HG03460 (cell line): ENCODE measurements at regions not wholly inside any gene's neighbourhood (a gene's known extent, or its start where the extent isn't known, plus 50 kb on each side); places are given as distances from the start of the nearest gene placed in this dataset.

Experiments used
- ATAC-seq: cut with Tn5 transposase; IDR thresholded peaks from one replicate; pipeline ENCODE4 v1.9.1; 2021; ENCODE audit not compliant: unreplicated experiment

- ATAC-seq: no peak
Measured at GRCh38 chr22:48319321-48320047, 1508.2 kb downstream of the BRD1 start.

GRCh38 chr22:48318575-48319320 lies 1508.9 kb downstream of the BRD1 start:
- ATAC-seq: no peak

DNA sequence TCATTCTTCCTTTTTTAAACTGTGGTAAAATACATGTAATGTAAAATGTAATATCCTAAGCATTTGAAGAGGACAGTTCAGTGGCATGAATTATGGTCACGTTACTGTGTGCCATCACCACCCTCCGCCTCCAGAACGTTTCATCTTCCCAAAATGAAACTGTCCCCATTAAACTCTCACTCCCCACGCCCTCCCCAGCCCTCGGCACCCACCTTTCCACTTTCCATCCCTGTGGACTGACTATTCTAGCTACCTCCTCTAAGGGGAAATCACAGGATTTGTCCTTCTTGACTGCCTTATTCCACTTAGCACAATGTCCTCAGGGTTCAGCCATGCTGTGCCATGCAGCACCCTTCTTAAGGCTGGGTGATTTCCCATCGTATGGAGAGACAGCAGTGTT lies 1509.5 kb downstream of the BRD1 start:
- no peak for ATAC-seq

- no peak for ATAC-seq
Measured at GRCh38 chr22:48316257-48317250, 1511.1 kb downstream of the BRD1 start.

DNA sequence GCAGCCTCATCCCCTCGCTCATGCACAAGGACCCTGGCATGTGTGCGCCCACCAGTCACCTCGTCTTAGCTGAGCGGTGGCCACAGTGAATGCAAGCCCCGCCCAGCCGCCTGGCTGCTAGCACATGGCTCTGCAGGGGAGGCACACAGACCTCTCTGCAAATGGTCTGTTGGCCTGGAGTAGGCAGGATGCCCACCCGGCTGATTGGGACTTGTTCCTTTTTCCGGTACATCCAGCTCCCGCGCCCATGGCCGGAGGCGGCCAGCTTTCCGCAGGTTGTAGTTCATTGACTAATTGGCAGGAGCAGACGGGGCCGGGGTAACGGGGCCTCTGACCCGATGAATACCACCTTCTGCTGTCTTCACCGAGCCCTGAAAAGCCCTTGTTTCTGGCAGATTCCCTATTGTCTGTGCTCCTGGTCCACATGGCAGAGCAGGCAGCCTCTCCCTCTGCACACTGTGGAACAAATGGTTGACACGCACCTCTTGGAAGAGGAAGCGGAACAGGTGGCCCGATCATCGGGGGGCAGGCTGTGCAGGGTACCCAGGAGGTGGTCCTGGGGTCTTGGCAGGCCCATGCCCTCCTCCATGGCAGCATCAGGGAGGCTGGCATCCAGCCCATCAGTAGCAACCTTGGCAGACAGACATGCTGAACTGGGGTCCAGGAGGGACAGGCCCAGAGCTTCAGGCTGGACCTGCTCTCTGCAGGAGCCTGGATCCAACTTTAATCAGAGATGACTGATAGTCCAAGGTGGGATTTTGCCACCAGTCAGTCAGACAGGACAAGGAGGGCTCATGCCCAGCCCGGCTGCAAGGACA lies 1512.0 kb downstream of the BRD1 start:
- no peak for ATAC-seq

DNA sequence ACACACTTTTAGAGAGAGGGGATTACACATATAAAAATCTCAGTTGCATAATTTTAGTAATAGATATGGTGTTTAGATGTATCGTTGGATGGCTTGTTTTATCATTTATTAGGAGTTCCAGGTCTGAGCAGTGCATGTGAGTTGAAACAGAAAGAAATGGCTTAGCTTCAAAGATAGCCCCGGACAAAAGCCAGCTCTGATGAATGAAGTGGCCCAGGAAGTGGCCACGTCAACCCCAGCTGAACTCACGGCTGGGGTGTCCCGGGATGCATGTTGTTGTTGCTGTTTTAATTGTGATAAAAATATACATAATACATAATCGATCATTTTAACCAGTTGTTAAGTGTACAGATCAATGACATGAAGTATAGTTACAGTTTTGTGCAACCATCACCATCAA lies 1513.6 kb downstream of the BRD1 start:
- no peak for ATAC-seq

- ATAC-seq: no peak
Measured at GRCh38 chr22:48313175-48313830, 1514.4 kb downstream of the BRD1 start.

GRCh38 chr22:48310740-48311139 lies 1516.9 kb downstream of the BRD1 start:
- no peak for ATAC-seq

- ATAC-seq: no peak
Measured at GRCh38 chr22:48310289-48310688, 1517.4 kb downstream of the BRD1 start.

DNA sequence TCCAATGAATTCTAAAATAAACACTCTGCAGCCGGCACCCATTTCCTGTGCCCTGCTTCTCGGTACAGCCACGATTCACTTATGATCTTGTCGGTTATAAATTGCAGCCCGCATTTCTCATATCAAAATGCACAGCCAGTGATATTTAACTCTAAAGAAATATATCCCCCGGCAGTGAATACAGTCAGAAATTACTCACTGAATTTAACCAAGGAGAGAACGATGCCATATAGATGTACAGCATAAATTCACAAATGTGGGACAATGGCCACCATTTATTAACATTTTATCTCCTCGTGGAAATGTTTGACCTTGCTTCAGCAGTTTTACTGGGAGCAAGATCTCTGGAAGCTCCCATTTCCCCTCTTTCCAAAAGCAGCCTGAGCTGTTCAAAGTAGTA lies 1517.8 kb downstream of the BRD1 start:
- no peak for ATAC-seq

DNA sequence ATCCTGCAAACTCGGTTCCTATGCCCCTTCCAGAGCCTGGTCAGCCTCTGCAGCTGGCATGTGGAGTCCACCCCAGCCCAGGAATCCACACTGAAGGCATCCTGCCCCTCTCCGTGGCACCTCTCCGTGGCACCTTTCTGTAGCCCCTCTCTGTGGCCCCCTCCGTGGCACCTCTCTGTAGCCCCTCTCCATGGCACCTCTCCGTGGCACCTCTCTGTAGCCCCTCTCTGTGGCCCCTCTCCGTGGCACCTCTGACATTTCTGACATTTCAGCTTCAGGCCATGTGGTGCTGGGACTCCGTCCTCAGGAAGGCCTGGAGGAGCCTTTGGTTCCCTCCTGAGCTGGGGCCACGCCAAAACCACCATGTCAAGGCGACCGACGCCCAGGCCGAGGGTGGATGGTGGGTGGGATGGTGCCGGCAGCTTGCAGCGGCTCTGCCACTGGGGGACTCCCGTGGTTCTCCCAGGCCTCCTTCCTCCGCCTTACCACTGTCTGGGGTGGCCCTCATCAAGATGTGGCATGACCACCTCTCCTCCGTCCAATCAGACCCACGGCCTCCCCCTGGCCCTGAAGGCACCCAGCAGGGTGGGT lies 1518.5 kb downstream of the BRD1 start:
- no peak for ATAC-seq

GRCh38 chr22:48307931-48308330 lies 1519.7 kb downstream of the BRD1 start:
- ATAC-seq: no peak

DNA sequence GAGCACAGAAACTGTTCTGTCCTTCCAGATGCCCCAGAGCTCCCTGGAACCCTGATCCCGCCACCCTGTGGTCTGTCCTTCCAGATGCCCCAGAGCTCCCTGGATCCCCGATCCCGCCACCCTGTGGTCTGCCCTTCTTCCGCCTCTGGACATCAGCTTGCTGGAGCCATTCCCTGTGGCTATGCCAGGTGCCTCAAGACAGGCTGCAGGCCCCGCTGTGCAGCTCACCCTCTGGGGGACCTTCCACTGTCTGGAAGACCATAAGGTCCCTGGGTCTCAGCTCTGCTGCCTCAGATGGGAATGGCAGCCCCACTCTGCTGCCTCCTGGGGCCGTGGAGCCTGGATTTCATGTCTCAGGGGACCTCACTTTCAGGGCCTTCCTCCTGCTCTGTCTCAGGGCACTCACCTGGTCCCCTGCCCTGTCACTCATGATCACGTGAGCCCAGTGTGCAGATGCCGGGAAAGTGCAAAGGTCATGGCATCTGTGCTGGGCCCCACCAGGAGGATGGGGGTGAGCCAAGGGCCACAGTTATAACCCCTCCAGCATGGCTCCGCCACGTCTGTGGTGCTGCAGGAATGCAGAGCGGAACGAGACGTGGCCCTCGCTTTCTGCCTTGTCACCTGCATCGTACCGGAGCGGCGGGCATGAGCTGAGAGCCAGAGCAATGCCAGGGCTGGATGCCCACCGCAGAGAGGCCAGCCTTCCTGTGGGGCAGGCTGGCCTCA lies 1520.7 kb downstream of the BRD1 start:
- ATAC-seq: no peak

DNA sequence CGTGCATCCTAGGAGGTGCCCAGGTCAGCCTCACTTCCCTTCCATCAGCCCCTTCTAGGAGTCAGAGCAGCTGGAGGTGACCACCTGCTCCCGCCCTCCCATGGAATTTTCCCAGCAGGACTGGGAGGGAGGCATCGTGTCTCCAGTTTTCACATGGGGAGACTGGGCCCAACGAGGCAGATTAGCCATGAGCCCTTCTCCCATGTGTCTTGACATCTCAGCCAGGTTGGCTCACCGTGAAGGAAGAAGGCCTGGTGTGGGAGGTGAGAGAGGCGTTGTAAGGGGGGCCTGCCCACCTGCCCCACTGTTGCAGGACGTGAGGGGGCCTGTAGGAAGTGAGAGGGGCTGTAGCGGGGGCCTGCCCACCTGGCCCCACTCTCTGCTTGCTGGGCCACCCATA lies 1521.4 kb downstream of the BRD1 start:
- ATAC-seq: no peak

DNA sequence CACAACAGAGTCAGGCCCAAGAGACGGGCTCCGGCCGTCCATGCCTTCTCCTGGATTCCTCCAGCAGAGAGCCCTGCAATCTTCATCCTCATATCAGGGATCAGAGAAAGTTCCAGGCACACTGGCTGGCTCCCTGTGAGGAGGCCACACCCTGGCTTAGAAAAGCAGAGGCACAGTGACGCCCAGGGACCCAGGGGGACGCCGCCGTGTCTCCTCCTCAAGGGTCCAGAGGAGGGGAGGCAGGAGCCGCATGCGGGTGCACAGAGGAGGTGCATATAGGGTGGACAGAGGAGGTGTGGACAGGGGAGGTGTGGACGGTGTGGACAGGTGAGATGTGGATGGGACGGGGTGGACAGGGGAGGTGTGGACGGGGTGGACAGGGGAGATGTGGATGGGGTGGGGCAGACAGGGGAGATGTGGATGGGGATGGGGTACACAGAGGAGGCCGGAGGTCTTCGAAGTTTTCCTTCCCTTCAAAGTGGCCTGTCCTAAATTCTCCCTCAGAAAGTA lies 1521.9 kb downstream of the BRD1 start:
- no peak for ATAC-seq

DNA sequence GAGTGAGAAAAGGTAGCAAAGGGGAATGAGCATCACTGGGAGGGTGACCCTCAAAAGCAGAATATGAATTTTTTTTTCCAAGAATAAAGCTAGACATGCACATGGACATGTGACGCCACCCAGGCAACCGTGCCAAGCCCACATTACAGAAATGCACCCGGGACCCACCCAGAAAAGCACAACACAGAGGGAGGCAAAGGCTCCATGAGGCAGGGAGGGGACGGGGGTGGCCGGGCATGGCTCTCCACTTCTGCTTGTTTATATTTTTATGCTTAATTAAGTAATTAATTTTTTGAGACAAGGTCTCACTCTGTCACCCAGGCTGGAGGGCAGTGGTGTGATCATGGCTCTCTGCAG lies 1524.3 kb downstream of the BRD1 start:
- no peak for ATAC-seq

GRCh38 chr22:48302657-48303368 lies 1524.9 kb downstream of the BRD1 start:
- ATAC-seq: no peak

DNA sequence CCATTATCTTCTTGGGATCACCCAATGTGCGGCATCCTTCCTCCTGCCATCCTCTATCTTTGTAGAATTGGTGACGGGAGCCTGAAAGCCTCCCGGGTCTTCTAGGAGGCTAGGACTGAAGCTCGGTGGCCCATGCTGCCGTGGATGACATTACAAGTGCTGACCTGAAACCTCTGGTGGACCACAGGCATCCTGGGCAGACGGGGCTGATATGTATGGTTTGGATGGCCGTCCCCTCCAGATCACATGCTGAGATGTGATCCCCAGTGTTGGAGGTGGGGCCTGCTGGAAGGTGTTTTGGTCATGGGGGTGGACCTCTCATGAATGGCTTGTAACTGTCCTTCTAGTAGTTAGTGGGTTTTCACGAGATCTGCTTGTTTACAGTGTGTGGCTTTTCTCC lies 1525.8 kb downstream of the BRD1 start:
- ATAC-seq: no peak
